CD4-positive, alpha-beta memory T cell (primary cell): ENCODE measurements at regions not wholly inside any gene's neighbourhood (a gene's known extent, or its start where the extent isn't known, plus 50 kb on each side); places are given as distances from the start of the nearest gene placed in this dataset.
"Not testable (repeated sequence)": the region's sequence is repeated elsewhere in the genome, so short reads cannot be mapped to it uniquely, and the experiment has no call there.

ENCODE experiments used
- CTCF ChIA-PET: fragments of 350-600 bp; sonication (Branson Sonifier 250); formaldehyde crosslinking; loops from one replicate; lab custom pipeline; 2021; ENCODE audit warnings: inconsistent platforms; ENCODE audit not compliant: partially characterized antibody; lab: Charles Lee
- POLR2A ChIA-PET: fragments of 350-600 bp; sonication (Branson Sonifier 250); formaldehyde crosslinking; loops from one replicate; lab custom pipeline; 2021; ENCODE audit not compliant: partially characterized antibody; lab: Charles Lee
- DNase-seq, 5 donors: peaks; one replicate each; pipeline versions ENCODE4 v3.0.0 to v3.0.0-alpha.2; 2020 to 2022; ENCODE audit warnings: mixed read lengths in 1 of 5
- H3K27ac ChIP-seq: one replicate; pipeline ENCODE4 v1.7.0; 2013; ENCODE audit warnings: low read depth, low read length
- H3K27me3 ChIP-seq: 2 replicates; pipeline ENCODE4 v1.7.0; 2013; ENCODE audit warnings: mild to moderate bottlenecking, low read length, moderate library complexity; ENCODE audit not compliant: insufficient read depth
- H3K36me3 ChIP-seq: 2 replicates; pipeline ENCODE4 v1.7.0; 2013; ENCODE audit warnings: mild to moderate bottlenecking, low read length, moderate library complexity; ENCODE audit not compliant: insufficient read depth
- H3K4me1 ChIP-seq: 2 replicates; pipeline ENCODE4 v1.7.0; 2013; ENCODE audit warnings: mild to moderate bottlenecking, low read length, moderate library complexity; ENCODE audit not compliant: insufficient read depth
- H3K4me3 ChIP-seq, 2 donors: one replicate each; pipeline ENCODE4 v1.7.0; 2013; ENCODE audit warnings: low read length in 2 of 2, mild to moderate bottlenecking in 1 of 2
- H3K9me3 ChIP-seq, 2 donors: one replicate each; pipeline ENCODE4 v1.7.0; 2013; ENCODE audit warnings: low read length in 2 of 2, control low read depth in 1 of 2; ENCODE audit not compliant: control insufficient read depth in 1 of 2
- H3K27ac Mint-ChIP-seq, 7 donors: one replicate each; pipeline ENCODE4 v1.8.0; 2020 to 2021; ENCODE audit warnings: mixed read lengths in 7 of 7, mild to moderate bottlenecking in 6 of 7, inconsistent platforms in 3 of 7, moderate library complexity in 3 of 7
- H3K27me3 Mint-ChIP-seq, 2 donors: one replicate each; pipeline ENCODE4 v1.8.0; 2020 to 2021; ENCODE audit warnings: mixed read lengths in 2 of 2
- H3K36me3 Mint-ChIP-seq, 2 donors: one replicate each; pipeline ENCODE4 v1.8.0; 2020 to 2021; ENCODE audit warnings: mixed read lengths in 2 of 2, inconsistent platforms in 1 of 2, mild to moderate bottlenecking in 1 of 2
- H3K4me1 Mint-ChIP-seq, 4 donors: one replicate each; pipeline ENCODE4 v1.8.0; 2020 to 2021; ENCODE audit warnings: mixed read lengths in 4 of 4, mild to moderate bottlenecking in 1 of 4
- H3K4me3 Mint-ChIP-seq, 8 donors: one replicate each; pipeline ENCODE4 v1.8.0; 2020 to 2021; ENCODE audit warnings: mixed read lengths in 8 of 8, mild to moderate bottlenecking in 7 of 8, moderate library complexity in 6 of 8, inconsistent platforms in 3 of 8
- H3K9me3 Mint-ChIP-seq, 8 donors: one replicate each; pipeline ENCODE4 v1.8.0; 2020 to 2021; ENCODE audit warnings: mixed read lengths in 8 of 8, mild to moderate bottlenecking in 5 of 8, inconsistent platforms in 3 of 8, moderate library complexity in 1 of 8
- intact Hi-C: fragments of 100-400 bp; cut with micrococcal nuclease; formaldehyde crosslinking; loops from one replicate; pipeline ENCODE4 v1.15.1; 2023

- H3K36me3 ChIP-seq, H3K4me3 ChIP-seq, H3K4me1 ChIP-seq, H3K27me3 Mint-ChIP-seq, DNase-seq, intact Hi-C loops, H3K9me3 Mint-ChIP-seq, H3K27ac ChIP-seq, H3K36me3 Mint-ChIP-seq, H3K9me3 ChIP-seq, POLR2A ChIA-PET, CTCF ChIA-PET, H3K27me3 ChIP-seq: not testable (repeated sequence)
- H3K4me1 Mint-ChIP-seq: peaks cover 4 to 10% (median 6%) of the 10 kb centered on the region in 4 donors
- peak overlapping the region in 6 of 8 donors; percentile 68 to 86 (median 78) for H3K4me3 Mint-ChIP-seq
- peak overlapping the region in 1 of 7 donors; percentile 77 for H3K27ac Mint-ChIP-seq
These were observed 137.4 kb downstream of the NBPF8 start for GRCh38 chr1:120552190-120552589.

- peak overlapping the region in 1 of 2 donors; percentile 41 for H3K4me3 ChIP-seq
- H3K27me3 ChIP-seq, CTCF ChIA-PET, H3K27me3 Mint-ChIP-seq, H3K36me3 Mint-ChIP-seq, H3K9me3 Mint-ChIP-seq, H3K27ac ChIP-seq, POLR2A ChIA-PET, H3K36me3 ChIP-seq, H3K9me3 ChIP-seq, intact Hi-C loops, H3K4me1 ChIP-seq: not testable (repeated sequence)
- Mint-ChIP-seq H3K27ac (peak overlapping the region in 1 of 7 donors; percentile 42), H3K4me1 (peaks cover 4 to 11% (median 6%) of the 10 kb centered on the region in 4 donors), H3K4me3 (peak overlapping the region; percentile 65 to 87 (median 84))
- DNase-seq: peak in 1 of 5 donors; percentile 22
These were observed 142.9 kb downstream of the NBPF8 start for GRCh38 chr1:120557605-120558302.

- H3K36me3 ChIP-seq, H3K9me3 ChIP-seq, intact Hi-C loops, H3K27me3 Mint-ChIP-seq, H3K9me3 Mint-ChIP-seq, CTCF ChIA-PET, H3K27me3 ChIP-seq, H3K4me1 ChIP-seq, POLR2A ChIA-PET, H3K36me3 Mint-ChIP-seq: not testable (repeated sequence)
- Mint-ChIP-seq H3K4me3 (peak overlapping the region; percentile 59 to 87 (median 78)), H3K4me1 (peaks cover 4 to 11% (median 6%) of the 10 kb centered on the region in 4 donors), H3K27ac (peak overlapping the region in 6 of 7 donors; percentile 13 to 85 (median 69))
- peak overlapping the region in 1 of 2 donors; percentile 47 for H3K4me3 ChIP-seq
- peak; percentile 57 to 82 (median 62) for DNase-seq
- peak overlapping the region; percentile 21 for H3K27ac ChIP-seq
These were observed 143.6 kb downstream of the NBPF8 start for GRCh38 chr1:120558303-120559060.

GRCh38 chr1:120561767-120562166 is 146.9 kb downstream of the NBPF8 start:
- H3K4me1 Mint-ChIP-seq, intact Hi-C loops, H3K27me3 ChIP-seq, H3K4me1 ChIP-seq, CTCF ChIA-PET, H3K9me3 ChIP-seq, H3K4me3 ChIP-seq, POLR2A ChIA-PET, H3K27me3 Mint-ChIP-seq, H3K36me3 Mint-ChIP-seq, H3K36me3 ChIP-seq, H3K9me3 Mint-ChIP-seq, H3K27ac ChIP-seq: not testable (repeated sequence)
- Mint-ChIP-seq H3K27ac (peak overlapping the region in 6 of 7 donors; percentile 6 to 52 (median 34)), H3K4me3 (peak overlapping the region in 6 of 8 donors; percentile 16 to 76 (median 33))
- DNase-seq: peak; percentile 59 to 71 (median 69)

- H3K4me3 Mint-ChIP-seq, H3K4me1 ChIP-seq, DNase-seq, intact Hi-C loops, CTCF ChIA-PET, H3K36me3 ChIP-seq, H3K27me3 ChIP-seq, POLR2A ChIA-PET, H3K36me3 Mint-ChIP-seq, H3K9me3 Mint-ChIP-seq, H3K4me1 Mint-ChIP-seq, H3K4me3 ChIP-seq, H3K9me3 ChIP-seq, H3K27ac ChIP-seq, H3K27me3 Mint-ChIP-seq, H3K27ac Mint-ChIP-seq: not testable (repeated sequence)
These were observed 150.6 kb downstream of the NBPF8 start for GRCh38 chr1:120565396-120565795.

- H3K4me1 Mint-ChIP-seq, H3K27ac Mint-ChIP-seq, H3K27me3 Mint-ChIP-seq, H3K4me3 Mint-ChIP-seq, CTCF ChIA-PET, H3K27ac ChIP-seq, H3K9me3 Mint-ChIP-seq, H3K36me3 Mint-ChIP-seq, H3K9me3 ChIP-seq, H3K4me3 ChIP-seq, H3K36me3 ChIP-seq, H3K4me1 ChIP-seq, POLR2A ChIA-PET, H3K27me3 ChIP-seq, intact Hi-C loops, DNase-seq: not testable (repeated sequence)
These were observed 152.8 kb downstream of the NBPF8 start for GRCh38 chr1:120567620-120568019.

- H3K27ac Mint-ChIP-seq, intact Hi-C loops, H3K27me3 Mint-ChIP-seq, H3K9me3 ChIP-seq, H3K4me3 Mint-ChIP-seq, H3K27me3 ChIP-seq, POLR2A ChIA-PET, CTCF ChIA-PET, H3K27ac ChIP-seq, H3K36me3 ChIP-seq, H3K4me1 Mint-ChIP-seq, H3K4me1 ChIP-seq, H3K36me3 Mint-ChIP-seq, H3K4me3 ChIP-seq, DNase-seq, H3K9me3 Mint-ChIP-seq: not testable (repeated sequence)
These were observed 148.5 kb upstream of the NBPF26 start for GRCh38 chr1:120575201-120575600.
